HEK293T (cell line): ENCODE measurements at regions not wholly inside any gene's neighbourhood (a gene's known extent, or its start where the extent isn't known, plus 50 kb on each side); places are given as distances from the start of the nearest gene placed in this dataset.

ENCODE experiments used
- ARNT ChIP-seq: fragments of 450-650 bp; IDR thresholded peaks from 2 replicates; pipeline ENCODE4 v1.6.1; 2017; ENCODE audit warnings: mild to moderate bottlenecking
- BHLHE40 ChIP-seq: fragments of 450-650 bp; IDR thresholded peaks from 2 replicates; pipeline ENCODE4 v1.6.1; 2016; ENCODE audit warnings: mild to moderate bottlenecking, moderate library complexity, borderline replicate concordance
- FOXM1 ChIP-seq: fragments of 450-650 bp; IDR thresholded peaks from 2 replicates; pipeline ENCODE4 v1.6.1; 2017; ENCODE audit warnings: mild to moderate bottlenecking, borderline replicate concordance
- HDGF ChIP-seq: fragments of 450-650 bp; IDR thresholded peaks from 2 replicates; pipeline ENCODE4 v1.6.1; 2017; ENCODE audit warnings: antibody characterized with exemption, borderline replicate concordance
- NFRKB ChIP-seq: fragments of 450-650 bp; IDR thresholded peaks from 2 replicates; pipeline ENCODE4 v1.6.1; 2016; ENCODE audit warnings: mild to moderate bottlenecking, moderate library complexity
- SP1 ChIP-seq: fragments of 450-650 bp; IDR thresholded peaks from 2 replicates; pipeline ENCODE4 v1.6.1; 2017
- TARDBP ChIP-seq: fragments of 450-650 bp; IDR thresholded peaks from 2 replicates; pipeline ENCODE4 v1.6.1; 2016

DNA sequence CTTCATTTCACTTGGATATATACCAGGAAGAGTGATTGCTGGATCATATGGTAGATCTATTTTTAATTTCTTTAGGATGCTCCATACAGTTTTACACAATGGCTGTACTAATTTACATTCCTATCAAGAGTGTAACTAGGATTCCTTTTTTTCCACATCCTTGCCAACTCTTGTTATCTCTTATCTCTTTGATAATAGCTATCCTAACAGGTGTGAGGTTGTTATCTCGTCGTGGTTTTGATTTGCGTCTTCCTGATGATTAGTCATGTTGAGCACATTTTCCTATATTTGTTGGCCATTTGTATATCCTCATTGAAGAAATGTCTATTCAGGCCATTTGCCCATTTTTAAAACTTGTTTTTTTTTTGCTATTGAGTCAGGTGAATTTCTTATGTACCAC, 552.4 kb downstream of the RFPL4B start:
- TF ChIP-seq TARDBP (no peak), FOXM1 (no peak), NFRKB (no peak), SP1 (no peak), HDGF (no peak), BHLHE40 (no peak), ARNT (no peak)
